GM06990 (cell line): ENCODE measurements at regions not wholly inside any gene's neighbourhood (a gene's known extent, or its start where the extent isn't known, plus 50 kb on each side); places are given as distances from the start of the nearest gene placed in this dataset.
A peak's percentile ranks its signal among the peaks of the same experiment; 100 is the strongest.
"Not testable (repeated sequence)": the region's sequence is repeated elsewhere in the genome, so short reads cannot be mapped to it uniquely, and the experiment has no call there.

Experiments
- DNase-seq: peaks from one replicate; pipeline ENCODE4 v3.0.0-alpha.2; 2011; ENCODE audit not compliant: insufficient read length; ENCODE audit errors: extremely low read depth
- H3K27me3 ChIP-seq: replicated peaks from 2 replicates; pipeline ENCODE4 v1.6.0; 2011; ENCODE audit warnings: low read length; ENCODE audit not compliant: control insufficient read depth, insufficient read depth
- H3K36me3 ChIP-seq: 2 replicates; pipeline ENCODE4 v1.5.1; 2011; ENCODE audit warnings: low read length; ENCODE audit not compliant: control insufficient read depth, insufficient read depth
- H3K4me3 ChIP-seq: replicated peaks from 2 replicates; pipeline ENCODE4 v1.5.1; 2011; ENCODE audit warnings: low read depth, mild to moderate bottlenecking, control low read depth, low read length
- CTCF ChIP-seq: IDR thresholded peaks from 2 replicates; pipeline ENCODE4 v1.5.1; 2011; ENCODE audit warnings: low read length, control low read depth, mild to moderate bottlenecking, inconsistent platforms; ENCODE audit not compliant: insufficient read depth, poor library complexity, severe bottlenecking

DNA sequence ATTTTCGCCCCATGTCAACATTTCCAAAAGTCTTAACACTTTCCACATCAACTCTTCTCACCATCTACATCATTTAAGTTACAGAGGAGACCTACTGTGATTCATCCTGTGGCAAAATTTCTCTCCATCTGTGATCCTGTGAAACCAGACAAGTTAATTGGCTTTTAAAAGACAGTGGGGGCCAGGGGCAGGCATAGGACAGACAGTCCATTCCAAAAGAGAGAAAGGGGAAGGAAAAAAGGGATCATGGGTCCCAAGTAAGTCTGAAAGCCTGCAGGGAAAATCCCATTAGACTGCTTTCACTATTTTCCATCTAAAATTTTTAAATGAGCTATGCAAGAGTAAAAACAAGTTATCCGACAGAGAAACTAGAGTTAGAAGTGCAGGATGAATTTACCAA, 121.0 kb downstream of the MRPL57 start:
- Histone ChIP-seq H3K4me3 (peak overlapping the region; percentile 90), H3K36me3 (no peaks in the 10 kb centered on the region), H3K27me3 (no peaks in the 10 kb centered on the region)
- no peak for DNase-seq
- TF ChIP-seq CTCF: no peak

DNA sequence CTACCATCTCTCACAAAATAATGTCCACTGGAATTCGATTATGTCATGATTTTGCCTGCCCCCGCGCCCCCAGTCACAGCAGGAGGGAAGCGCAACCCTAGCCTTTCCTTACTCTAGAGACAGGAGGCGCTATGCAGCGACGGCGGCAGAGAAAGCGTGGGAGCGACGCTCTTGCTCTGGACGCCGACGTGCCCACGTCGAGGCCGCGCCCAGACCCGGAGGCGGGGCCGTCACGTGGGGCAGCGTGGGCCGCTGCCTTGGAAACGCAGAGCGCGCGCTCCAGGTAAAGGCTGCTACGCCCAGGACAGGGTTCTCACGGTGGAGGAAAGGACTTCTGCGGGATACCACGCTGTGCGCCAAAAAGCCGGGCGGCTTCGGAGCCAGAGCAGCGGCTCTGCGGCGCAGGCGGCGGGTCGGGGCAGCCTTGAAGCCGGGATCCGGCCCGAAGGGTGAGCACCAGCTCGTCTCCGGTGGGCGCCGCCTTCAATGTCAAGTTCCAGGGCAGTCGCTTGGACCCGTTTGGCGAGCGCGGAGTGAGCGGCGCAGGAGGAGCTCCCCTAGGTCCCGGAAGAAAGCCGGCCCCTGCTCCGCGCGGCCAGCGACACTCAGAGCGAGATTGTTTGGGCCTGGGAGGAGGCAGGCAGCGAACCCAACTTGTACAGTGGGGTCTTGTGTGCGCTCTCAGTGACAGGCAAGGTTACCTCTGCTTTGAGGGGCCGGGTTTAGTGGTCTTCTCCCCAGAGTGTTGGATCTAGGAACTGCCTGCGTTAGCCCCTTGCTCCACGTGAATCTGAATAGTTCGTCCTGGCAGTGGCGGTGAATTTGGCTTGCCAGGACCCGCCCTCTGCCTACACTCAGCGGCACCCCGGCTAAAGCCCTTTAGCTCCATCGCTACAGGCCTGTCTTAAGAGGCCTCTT, 121.7 kb downstream of the MRPL57 start:
- Histone ChIP-seq H3K27me3 (no peaks in the 10 kb centered on the region), H3K36me3 (no peaks in the 10 kb centered on the region), H3K4me3 (peak overlapping the region; percentile 90)
- TF ChIP-seq CTCF: peak; percentile 88
- DNase-seq: peak; percentile 93

GRCh38 chr13:21304256-21304655, 127.8 kb downstream of the MRPL57 start:
- Histone ChIP-seq H3K4me3 (no peak overlapping the region), H3K36me3 (no peaks in the 10 kb centered on the region), H3K27me3 (no peaks in the 10 kb centered on the region)
- no peak for TF ChIP-seq CTCF
- DNase-seq: no peak

DNA sequence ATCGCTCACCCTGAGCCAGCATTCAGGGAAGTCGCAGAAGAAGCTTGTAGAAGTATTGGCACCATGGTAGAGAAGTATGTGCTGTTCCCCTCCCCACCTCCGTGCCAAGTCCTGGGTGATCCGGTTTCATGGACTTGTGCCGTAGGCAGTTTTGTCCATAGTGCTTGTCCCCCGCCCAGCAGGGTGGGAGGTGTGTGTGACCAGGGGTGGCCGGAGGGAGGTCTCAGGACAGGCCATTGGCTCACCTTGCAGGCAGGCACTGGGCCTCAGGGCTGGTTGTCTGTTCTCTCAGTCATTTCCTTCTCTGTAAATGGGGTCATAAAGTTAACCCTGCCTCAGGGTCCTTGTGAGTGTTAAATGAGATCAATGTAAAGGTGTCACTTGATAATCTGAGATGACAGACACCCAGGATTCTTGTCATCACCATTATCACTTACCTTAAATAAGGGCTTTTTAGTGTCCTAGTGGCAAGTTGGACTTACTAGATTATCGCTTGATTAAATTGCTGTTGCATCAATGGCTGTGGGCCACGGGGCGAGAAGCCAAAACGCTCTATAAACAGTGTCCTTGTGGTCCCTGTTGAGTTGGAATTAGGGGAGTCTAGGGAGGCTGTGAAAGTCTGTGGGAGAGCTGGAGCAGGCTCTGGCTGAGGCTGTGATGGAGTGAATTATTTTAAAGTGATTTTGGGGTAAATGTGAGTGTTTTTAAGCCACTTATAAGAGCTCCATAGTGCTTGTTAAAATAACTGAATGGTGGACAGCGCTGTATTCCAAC, 130.0 kb downstream of the MRPL57 start:
- H3K36me3 ChIP-seq, H3K4me3 ChIP-seq, H3K27me3 ChIP-seq, DNase-seq: not testable (repeated sequence)

GRCh38 chr13:21307158-21307557, 130.7 kb downstream of the MRPL57 start:
- DNase-seq, H3K4me3 ChIP-seq, H3K27me3 ChIP-seq, H3K36me3 ChIP-seq: not testable (repeated sequence)

GRCh38 chr13:21308906-21309305, 132.4 kb downstream of the MRPL57 start:
- no peak for TF ChIP-seq CTCF
- Histone ChIP-seq H3K27me3 (no peaks in the 10 kb centered on the region), H3K4me3 (no peak overlapping the region), H3K36me3 (no peaks in the 10 kb centered on the region)
- no peak for DNase-seq
